ENCODE measurements at regions not wholly inside any gene's neighbourhood (a gene's known extent, or its start where the extent isn't known, plus 50 kb on each side); places are given as distances from the start of the nearest gene placed in this dataset.

DNA sequence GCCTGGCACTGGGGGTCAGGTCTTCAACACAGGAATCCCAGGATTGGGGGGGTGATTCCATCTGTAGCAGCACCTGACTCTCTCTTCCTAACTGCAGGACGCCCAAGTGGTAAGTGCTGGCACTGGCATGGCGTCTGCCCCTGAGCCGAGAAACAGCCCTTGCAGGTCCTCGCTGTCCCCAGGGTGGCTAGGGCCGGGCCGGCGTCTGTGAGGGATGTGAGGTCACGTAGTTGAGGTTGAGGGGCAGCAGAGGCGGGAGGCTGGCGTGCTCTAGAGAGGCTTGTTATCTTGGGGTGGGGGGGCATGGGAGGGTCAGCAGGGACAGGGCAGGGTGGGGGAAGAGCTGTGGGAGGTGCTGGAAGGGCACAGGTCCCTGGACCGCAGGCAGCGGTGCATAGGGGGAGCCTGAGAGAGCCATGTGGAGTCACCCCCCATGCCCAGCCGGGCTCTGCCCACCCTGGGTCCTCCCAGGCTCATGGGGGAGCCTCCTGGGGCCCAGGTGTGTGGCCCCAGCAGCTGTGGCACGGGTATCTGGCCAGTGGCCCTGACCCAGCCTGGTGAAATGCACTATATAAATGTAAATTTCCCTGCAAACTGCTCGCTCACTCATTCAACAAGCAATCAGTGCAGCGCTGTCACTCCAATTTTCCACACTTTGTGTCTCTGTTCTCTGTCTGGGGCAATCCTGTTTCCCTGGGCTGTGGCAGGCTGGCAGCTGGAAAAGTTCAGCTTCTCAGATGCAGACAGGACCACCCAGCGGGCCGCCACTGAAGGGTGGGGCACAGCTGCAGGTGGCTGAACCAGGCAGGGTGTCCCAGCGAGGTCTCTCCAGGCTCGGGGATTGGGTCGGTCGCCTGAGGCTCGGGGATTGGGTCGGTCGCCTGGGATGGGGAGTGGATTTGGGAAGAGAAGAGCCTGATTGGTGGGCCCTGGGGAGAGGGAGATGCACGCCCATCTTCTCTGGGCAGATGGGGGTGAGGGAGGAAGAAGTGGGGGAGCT is 102.2 kb upstream of the NKX1-1 start:
- DNase-seq: no peak

DNA sequence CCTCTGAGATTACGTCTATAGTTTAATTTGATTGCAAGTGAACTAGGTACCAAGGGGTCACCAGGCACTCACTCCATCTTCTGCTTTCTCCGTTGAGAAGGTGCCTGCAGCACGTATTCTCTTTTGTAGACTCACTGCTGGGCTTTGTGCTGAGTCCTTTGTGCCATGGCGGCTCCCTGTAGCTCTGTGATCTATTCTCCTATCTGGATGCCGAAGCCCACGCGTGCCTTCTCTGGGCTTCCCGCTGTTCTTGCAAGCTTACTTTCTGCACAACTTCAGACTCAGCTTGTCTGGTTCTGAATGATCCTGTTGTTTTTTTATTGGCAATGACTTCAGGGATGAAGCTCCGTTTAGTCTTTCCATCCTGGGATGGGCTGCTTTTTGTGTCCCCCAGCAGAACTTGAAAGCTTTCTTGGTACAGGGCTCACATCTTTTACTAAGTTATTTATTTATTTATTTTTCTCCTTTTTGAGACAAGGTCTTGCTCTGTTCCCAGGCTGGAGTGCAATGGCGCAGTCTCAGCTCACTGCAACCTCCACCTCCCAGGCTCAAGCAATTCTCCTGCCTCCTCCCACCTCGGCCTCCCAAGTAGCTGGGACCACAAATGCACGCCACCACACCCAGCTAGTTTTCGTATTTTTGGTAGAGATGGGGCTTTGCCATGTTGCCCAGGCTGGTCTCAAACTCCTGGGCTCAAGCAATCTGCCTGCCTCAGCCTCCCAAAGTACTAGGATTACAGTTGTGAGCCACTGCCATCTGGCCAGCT is 100.9 kb upstream of the NKX1-1 start:
- DNase-seq: no peak

DNA sequence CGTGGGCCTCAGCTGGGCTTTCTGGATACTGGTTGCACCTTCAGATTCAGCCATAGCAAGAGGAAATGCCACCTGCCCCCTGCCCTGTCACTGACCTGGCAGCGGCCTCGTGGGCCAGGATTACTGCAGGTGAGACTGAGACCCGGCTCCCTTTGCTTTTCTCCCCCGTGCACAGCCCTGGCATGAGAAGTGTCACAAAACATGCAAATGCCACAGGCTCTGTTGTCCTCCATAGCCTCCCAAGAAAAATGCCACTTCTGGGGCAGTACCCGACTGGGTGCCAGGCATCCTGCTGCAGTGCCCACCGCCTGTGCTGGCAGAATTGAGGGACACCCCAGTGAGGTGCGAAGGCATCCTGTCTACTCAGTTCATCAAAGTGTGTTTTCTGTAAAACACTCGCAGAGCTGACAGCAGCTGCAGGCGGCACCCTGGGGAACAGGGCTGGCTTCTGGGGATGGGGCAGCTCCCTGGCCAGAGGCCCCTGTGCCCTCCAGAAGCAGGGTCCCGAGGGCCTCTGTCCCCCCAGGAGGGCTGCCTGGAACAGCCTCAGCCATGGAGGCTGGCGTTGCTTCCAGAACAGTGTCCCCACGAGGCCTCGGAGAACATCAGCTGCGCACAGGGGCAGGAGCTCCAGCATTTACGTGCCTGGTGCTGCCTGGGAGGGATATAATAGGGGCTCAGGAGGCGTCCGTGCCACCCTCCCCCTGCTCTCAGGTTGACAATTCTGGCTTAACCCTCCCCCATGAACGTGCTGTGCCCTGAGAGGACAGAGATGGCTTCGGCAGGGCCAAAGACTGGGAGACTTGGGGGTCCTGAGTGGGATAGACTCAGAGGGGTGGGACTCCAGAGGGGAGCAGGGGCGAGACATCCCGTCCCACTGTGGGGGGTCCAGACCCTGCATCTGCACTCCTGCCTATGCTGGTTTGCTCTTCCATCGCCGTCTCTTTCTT is 99.5 kb upstream of the NKX1-1 start:
- no peak for DNase-seq

DNA sequence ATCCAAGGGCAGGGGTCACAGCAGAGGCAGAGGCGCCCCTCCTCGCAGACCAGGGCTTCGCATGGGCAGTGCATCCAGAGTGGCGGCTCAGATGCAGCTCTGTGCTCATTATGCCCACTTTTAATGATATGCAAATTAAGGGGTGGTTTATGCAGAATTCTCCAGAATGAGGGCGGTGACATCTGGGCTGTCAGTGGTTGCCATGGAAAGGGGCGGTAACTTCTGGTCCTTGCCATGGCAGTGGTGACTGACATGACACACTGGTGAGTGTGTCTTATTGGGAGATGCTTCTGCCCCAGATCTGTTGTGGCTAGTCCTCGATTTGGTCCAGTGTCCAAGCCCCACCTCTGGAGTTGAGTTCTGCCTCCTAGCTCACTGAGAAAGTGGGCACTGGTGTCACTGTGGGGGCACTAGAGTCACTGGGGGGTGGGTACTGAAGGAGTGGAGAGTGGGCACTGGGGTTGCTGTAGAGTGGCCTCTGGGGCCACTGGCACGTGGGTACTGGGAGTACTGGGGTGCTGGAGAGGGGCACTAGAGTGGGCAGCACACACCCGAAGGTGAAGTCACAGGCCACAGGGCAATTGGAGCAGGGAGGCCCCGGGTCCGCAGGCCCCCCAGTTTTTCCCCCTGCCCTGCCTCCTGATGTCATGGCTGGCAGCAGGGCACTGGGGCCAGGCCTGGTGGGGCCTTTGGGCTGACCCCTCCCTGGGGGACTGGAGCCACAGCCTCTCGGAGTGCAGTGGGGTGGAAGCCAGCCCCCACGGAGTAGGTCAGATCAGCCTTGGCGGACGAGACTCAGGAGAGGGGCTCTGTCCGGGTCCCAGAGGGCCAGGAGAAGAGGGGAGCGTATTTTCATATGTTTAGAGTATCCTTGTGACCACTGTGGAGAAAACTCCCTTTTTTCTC is 98.6 kb upstream of the NKX1-1 start:
- DNase-seq: no peak

DNA sequence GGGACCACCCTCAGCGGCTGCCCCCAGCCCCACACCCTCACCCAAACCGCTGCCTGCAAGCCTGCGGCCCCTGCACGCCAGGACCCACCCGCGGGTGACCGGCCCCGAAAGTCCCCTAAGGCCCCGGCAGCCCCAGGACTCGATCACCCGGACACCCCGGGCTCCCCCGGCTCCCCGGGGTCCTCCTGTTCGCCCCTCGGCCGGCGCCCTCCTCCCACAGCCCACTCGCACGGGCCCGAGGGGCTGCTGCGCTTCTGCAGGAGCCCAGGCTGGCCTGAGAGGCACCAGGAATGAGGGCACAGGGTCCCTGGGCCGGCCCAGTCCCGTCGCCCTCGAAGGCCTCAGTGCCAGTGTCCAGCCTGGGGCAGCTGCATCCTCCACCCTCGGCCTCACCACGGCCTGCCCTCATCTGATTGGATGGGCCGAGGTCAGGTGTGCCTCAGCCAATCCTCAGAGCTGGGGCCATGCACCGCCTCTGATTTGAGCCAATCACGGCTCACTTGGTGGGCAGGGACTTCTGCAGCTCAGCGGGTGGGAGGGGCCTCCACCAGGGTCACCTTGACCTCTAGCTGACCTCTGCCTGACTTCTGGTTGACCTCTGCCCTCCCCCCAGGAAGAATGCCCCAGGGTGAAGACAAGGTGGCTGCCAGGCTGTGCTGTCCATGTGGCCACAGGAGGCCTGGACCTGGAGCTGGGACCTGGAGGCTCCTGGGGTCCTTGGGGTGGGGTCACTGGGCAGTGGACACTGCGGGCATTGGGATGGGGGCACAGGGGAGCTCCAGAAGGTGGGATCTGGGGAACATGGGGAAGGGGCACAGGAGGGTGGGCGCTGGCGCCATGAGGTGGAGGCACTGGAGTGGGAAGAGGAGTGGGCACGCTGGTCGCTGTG is 97.6 kb upstream of the NKX1-1 start:
- no peak for DNase-seq

DNA sequence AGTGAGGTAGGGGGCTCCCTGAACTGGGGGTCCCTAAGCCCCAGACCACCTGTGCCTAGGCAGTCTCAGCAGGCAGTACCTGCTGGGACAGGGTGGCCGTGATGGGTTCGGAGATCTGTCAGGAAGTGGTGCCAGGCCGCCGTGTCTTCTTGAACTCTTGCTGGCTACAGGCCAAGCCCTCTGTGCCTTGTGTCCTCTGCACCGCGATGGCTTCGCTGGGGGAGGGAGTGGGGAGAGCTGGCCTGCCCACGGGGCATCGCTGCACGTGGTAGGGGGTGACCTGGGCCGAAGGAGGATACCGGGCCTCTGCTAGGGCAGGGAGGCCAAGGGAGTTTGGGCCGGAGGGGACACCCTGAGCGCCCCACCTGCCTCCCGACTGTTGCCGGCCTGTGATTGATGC is 96.7 kb upstream of the NKX1-1 start:
- no peak for DNase-seq

DNA sequence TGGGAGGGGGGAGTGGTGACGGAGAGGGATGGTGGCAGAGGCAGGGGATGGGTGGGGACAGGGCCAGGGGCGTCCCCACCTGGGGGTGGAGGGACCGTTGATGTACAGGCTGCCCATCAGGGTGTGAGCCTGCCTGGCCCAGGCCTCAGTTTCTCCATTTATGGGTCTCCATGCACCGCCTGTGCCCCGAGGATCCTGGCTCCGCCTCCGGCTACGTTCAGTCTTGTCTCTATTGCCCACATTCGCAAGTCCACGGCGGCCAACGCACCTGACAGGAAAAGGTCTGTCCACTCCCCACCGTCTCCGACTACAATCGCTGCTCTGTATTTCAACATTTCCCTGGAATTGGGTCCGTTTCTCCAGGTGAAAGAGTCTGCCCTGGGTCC is 96.3 kb upstream of the NKX1-1 start:
- no peak for DNase-seq

DNA sequence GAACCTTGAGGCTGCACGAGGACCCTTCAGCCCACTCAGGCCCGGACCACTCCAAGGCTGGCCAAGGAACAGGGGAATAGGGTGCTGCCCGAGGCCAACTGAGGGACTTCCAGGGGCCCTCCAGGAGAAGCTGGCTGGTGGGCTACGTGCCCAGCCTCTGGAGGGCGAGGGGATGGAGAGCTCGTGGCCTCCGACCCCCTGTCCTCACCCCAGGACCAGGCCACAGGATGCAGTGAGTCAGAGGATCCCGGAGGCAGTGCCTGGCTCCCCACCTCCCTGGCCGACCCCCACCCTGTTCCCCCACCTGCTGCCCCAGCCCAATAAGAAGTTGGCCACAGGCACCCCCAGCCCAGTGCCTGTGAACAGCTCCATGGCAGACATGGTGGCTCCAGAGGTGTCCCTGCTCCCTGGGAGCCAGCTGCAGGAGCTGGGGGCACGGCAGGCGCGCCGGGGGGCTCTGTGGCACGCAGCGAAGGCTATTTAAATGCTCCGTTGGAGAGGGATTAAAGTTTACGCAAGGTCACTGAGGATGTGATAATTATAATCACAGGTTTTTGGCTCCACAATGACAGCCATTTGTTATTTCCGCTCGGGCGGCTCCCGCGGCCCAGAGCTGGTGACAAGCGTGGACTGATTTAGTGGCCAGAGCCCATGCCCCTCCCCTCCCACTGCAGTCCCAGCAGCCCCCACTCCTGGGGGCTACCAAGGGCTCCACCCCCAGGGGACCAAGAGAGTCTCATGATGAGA is 95.7 kb upstream of the NKX1-1 start:
- no peak for DNase-seq

DNA sequence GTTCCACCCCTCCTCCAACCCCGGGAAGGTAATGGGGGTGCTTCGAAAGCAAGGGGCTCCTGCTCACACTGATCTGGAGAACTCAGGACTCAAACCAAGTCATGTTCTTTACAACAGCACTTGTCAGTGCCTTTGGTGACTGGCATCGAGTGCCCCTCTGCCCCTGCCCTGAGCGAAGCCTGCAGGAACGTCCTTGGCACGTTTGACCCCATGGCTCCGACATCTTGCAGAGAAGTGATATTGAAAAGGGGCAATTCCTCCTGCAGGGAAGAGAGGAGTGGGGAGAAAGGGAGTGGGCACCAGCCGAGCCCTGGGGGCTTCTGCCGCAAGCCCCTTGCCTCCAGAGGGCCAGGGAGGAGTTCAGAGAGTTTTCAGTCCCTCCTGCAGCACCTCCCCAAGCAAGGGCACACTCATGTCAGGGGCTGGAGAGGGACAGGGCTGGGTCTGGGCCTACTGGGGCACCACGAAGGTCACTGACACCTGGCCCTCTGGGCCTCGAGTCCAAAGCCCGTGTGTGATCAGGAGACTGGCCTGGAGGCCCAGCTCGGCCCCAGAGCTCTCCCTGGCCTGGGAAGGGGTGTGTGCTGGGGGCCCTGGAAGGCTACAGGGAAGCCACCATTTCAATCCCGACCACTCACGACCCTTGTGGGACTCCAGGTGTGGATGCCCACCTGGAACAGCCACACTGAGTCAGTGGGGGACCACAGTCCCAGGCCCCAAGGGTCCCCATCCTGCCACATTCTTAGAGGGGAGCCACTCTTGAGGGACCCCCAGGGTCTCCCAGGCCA is 94.9 kb upstream of the NKX1-1 start:
- DNase-seq: no peak

DNA sequence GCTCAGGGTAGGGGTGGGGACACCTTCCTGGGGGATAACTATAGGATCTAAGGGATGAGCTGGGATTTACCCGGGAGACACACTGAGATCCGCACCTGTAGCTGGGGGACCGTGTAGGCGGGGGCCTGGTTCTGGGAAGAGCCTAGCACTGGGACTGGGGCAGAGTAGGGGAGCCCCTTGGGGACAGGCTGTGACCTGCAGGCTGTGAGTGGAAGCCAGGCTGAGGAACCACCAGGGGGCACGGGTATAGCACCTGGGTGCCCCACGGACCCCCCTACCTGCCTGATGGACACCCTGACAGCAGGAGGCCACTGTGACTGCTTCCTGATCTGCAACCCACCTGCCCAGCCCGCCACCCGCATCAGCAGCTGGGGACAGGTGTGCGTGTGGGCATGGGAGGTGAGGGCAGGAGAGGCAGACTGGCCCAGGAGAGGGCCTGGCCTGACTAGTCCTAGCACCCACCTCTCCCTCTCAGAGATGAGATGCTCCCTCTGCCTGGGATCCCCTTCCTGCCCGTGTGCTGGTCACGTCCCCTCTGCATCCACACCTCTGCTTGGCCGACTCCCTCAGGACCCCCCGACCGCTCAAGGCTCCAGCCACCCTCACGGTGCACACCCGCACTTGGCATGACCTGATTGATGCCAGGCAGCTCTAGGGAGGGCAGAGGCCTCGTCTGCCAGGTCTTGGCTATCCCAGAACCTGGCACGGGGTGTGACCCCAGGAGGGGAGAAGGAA is 94.2 kb upstream of the NKX1-1 start:
- DNase-seq: no peak

DNA sequence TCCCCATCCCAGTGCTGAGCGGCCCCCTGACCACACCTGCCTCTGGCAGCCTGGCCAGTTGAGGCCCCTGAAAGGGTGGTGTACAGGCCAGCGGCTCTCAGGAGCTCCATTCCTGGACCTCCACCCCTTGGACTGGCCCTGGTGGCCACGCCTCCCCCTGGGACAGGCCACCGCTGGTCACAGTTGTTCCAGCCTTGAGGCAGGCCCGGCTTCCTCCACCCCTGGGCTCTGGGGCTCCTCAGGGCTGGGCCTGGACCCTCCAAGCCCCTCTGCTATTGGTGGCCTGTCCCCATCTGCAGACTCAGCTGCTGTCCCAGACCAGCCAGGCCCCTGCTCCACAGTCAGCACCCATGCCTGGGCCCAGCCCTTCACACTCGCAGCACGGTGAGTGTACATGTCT is 93.2 kb upstream of the NKX1-1 start:
- no peak for DNase-seq

DNA sequence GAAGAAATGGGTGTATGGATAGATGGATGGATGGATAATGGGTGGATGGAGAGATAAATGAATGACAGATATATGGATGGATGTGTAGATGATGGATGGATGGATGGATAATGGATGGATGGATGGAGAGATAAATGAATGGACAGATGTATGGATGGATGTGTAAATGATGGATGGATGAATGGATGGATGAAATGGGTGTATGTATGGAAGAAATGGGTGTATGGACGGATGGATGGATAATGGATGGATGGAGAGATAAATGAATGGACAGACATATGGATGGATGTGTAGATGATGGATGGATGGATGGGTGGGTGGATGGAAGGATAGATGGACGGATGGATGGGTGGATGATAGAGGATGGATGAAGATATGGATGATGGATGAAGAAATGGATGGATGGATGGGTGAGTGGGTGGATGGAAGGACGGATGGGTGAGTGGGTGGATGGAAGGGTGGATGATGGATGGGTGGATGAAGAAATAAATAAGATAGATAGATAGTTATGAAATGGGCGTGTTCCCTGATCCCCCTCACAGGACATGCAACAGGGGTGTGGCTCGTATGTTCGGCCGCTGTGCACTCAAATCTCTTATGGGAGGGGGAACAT is 91.1 kb upstream of the NKX1-1 start:
- DNase-seq: no peak

DNA sequence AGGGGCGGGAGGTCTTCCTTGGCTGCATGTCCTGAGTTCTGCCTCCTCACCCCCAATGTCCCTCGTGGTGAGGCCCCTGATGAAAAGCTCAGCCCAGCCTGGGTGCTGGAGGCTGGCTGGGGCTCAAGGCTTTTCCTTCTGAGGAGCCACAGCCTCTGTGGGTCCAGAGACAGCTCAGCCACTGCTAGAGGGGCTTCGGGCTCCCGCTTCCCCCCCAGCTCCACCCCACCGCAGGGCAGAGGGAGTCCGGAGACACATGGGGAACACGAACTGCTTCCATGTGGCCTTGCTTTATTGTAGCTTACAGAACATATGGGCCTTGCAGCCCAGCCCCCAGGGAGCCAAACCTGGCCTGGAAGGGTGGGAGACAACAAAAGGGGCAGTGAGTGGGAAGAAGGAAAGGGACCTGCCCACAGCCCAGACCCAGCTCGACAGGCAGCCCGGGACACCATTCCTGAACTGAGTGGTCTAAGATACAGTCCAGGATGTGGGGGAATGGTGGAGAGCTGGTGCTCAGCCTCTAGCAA is 89.9 kb upstream of the NKX1-1 start:
- DNase-seq: no peak

DNA sequence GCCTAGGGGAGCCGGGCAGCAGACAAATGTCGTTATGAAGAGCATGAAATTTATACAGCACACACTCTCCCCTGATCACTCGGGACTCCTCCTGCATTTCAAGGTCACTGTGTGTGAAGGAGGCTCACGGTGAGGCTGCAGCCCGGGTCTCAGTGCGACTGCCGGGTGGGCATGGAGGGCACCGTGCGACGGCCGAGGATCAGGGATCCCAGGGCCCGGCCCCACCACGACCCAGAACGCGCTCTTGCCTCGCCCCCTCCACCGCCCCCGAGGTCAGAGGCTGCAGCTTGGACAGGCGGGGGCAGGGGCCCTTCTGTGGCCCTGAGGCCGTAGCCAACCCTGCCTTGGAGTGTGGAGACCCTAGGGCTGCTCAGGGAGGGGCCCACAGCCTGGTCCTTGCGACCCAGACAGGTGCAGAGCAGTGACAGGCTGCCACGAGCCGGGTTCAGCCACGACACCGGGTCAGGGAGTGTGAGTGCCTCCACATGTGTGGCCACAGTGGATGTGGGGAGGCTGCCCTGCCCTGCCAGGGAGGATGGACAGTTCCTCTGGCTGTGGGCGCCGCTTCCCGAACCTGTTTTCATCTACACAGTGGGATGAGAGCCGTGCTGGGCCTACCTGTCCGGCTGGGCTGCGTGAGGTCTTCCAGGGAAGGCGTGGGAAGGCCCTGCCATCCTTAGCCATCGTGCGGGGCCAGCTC is 89.3 kb upstream of the NKX1-1 start:
- no peak for DNase-seq

DNA sequence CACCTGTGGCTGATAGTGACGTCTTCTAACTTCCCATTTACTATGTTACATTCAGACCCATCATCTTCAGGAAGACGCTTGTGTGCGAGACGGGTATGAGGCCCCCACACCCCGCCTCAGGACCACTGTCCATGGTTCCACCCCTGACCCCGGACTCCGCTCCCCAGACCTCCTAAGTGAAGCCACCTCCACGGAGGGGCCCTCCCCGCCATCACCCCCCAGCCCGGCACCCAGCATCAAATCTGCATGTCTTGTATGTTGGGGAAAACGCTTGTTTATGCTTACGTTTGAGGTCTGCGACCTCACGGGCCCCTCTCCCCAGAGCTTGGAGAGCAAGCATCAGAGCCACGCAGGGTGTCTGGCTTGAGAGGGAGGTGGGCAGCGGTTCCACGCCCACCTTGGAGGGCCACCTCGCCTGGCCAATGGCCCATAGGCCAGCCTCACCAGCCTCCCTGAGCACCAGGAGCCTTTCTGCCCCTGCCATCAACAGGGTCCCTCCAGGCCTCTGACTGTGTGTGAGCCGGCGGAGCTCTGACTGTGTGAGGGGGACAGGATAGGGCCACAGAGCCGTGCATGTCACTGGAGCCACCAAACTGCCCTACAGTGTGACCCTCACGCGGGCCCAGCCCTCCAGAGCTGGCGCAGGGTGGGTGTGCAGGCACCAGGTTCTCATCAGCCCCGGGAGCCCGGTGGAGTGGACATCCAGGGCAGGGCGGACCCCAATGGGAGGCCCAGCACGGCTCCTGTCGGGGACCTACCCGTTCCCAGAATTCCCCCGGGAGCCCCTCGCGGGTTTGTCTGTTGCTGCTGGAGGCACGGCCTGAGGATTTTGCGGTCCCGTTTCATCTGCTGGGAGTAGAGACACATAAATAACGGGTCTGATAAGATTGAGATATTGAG is 88.4 kb upstream of the NKX1-1 start:
- no peak for DNase-seq

Measured in retina (tissue), 1 donor.